Activated CD8-positive, alpha-beta T cell treated with anti-CD3 and anti-CD28 coated beads for 36 hours (primary cell): ENCODE measurements at regions not wholly inside any gene's neighbourhood (a gene's known extent, or its start where the extent isn't known, plus 50 kb on each side); places are given as distances from the start of the nearest gene placed in this dataset.

Experiments used
- ATAC-seq: fragments of 200-7000 bp; cut with Tn5 transposase; one replicate; pipeline ENCODE4 v1.10.0; 2021; ENCODE audit warnings: mild to moderate bottlenecking, moderate library complexity
- CTCF ChIA-PET: fragments of 350-600 bp; sonication (Branson Sonifier 250); formaldehyde crosslinking; loops from one replicate; lab custom pipeline; 2021; ENCODE audit warnings: antibody characterized with exemption; lab: Charles Lee
- POLR2A ChIA-PET: fragments of 350-600 bp; sonication (Branson Sonifier 250); formaldehyde crosslinking; loops from one replicate; lab custom pipeline; 2021; ENCODE audit warnings: antibody characterized with exemption; lab: Charles Lee
- DNase-seq: peaks from one replicate; pipeline ENCODE4 v3.0.0-alpha.2; 2020
- H3K27ac Mint-ChIP-seq: one replicate; pipeline ENCODE4 v1.8.0; 2021; ENCODE audit warnings: mild to moderate bottlenecking, mixed read lengths
- H3K27me3 Mint-ChIP-seq: one replicate; pipeline ENCODE4 v1.8.0; 2021; ENCODE audit warnings: mixed read lengths
- H3K36me3 Mint-ChIP-seq: one replicate; pipeline ENCODE4 v1.8.0; 2021; ENCODE audit warnings: low read depth, mixed read lengths
- H3K4me1 Mint-ChIP-seq: one replicate; pipeline ENCODE4 v1.8.0; 2021; ENCODE audit warnings: low read depth, mixed read lengths
- H3K4me3 Mint-ChIP-seq: one replicate; pipeline ENCODE4 v1.8.0; 2021; ENCODE audit warnings: mild to moderate bottlenecking, moderate library complexity, mixed read lengths
- H3K9me3 Mint-ChIP-seq: one replicate; pipeline ENCODE4 v1.8.0; 2021; ENCODE audit warnings: mixed read lengths
- intact Hi-C: fragments of 100-400 bp; cut with micrococcal nuclease; formaldehyde crosslinking; loops from one replicate; pipeline ENCODE4 v1.10.0; 2022
- TF ChIP-seq, protein P1 (sequence below): fragments of 200-600 bp; IDR thresholded peaks from one replicate; pipeline ENCODE4 v1.8.0; 2022; ENCODE audit warnings: antibody characterized with exemption, mild to moderate bottlenecking

DNA sequence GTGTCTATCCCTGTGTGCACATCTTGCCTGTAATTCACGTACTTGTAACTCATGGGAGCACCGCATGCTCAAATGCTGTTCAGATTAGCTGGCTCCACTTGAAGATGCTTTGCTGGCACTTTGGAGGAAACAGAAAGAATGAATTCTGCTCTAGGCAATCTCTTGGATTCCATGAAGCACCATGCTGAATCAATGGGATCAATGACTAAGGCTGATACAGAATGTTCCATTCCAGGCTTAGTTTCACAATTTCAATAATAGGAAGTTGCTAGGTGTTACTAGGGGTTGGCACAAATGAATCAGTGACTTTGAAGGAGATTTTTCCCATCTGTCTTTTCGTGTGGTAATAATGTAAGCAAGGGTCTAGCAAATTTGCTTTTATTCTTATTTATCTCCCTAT lies 328.8 kb downstream of the OSR1 start:
- TF ChIP-seq, protein P1, sequence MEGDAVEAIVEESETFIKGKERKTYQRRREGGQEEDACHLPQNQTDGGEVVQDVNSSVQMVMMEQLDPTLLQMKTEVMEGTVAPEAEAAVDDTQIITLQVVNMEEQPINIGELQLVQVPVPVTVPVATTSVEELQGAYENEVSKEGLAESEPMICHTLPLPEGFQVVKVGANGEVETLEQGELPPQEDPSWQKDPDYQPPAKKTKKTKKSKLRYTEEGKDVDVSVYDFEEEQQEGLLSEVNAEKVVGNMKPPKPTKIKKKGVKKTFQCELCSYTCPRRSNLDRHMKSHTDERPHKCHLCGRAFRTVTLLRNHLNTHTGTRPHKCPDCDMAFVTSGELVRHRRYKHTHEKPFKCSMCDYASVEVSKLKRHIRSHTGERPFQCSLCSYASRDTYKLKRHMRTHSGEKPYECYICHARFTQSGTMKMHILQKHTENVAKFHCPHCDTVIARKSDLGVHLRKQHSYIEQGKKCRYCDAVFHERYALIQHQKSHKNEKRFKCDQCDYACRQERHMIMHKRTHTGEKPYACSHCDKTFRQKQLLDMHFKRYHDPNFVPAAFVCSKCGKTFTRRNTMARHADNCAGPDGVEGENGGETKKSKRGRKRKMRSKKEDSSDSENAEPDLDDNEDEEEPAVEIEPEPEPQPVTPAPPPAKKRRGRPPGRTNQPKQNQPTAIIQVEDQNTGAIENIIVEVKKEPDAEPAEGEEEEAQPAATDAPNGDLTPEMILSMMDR: no peak
- ATAC-seq (no peak), DNase-seq (no peak)
- no peak overlapping the region for H3K27ac Mint-ChIP-seq
- no peaks in the 10 kb centered on the region for H3K9me3 Mint-ChIP-seq
- no peaks in the 10 kb centered on the region for H3K4me1 Mint-ChIP-seq
- H3K27me3 Mint-ChIP-seq: no peaks in the 10 kb centered on the region
- intact Hi-C loops: no loop called here
- no peaks in the 10 kb centered on the region for H3K36me3 Mint-ChIP-seq
- CTCF ChIA-PET: no interaction called here
- POLR2A ChIA-PET: no interaction called here
- H3K4me3 Mint-ChIP-seq: no peak overlapping the region

GRCh38 chr2:19028587-19029375 lies 329.6 kb downstream of the OSR1 start:
- intact Hi-C loops: no loop called here
- Mint-ChIP-seq H3K4me1 (no peaks in the 10 kb centered on the region), H3K9me3 (no peaks in the 10 kb centered on the region), H3K4me3 (no peak overlapping the region), H3K27me3 (no peaks in the 10 kb centered on the region), H3K36me3 (no peaks in the 10 kb centered on the region), H3K27ac (no peak overlapping the region)
- TF ChIP-seq, protein P1: no peak
- no peak for ATAC-seq
- no peak for DNase-seq
- ChIA-PET POLR2A (no interaction called here), CTCF (no interaction called here)

- DNase-seq: no peak
These were observed 330.8 kb downstream of the OSR1 start for GRCh38 chr2:19027626-19028025.

GRCh38 chr2:19026261-19026660 lies 332.2 kb downstream of the OSR1 start:
- ChIA-PET CTCF (no interaction called here), POLR2A (no interaction called here)
- H3K27me3 Mint-ChIP-seq: no peaks in the 10 kb centered on the region
- no peaks in the 10 kb centered on the region for H3K4me1 Mint-ChIP-seq
- TF ChIP-seq, protein P1: no peak
- H3K4me3 Mint-ChIP-seq: no peak overlapping the region
- DNase-seq: no peak
- no peak overlapping the region for H3K27ac Mint-ChIP-seq
- ATAC-seq: no peak
- H3K36me3 Mint-ChIP-seq: no peaks in the 10 kb centered on the region
- H3K9me3 Mint-ChIP-seq: no peaks in the 10 kb centered on the region
- intact Hi-C loops: no loop called here

More at GRCh38 chr2:19027626-19028025, 330.8 kb downstream of the OSR1 start:
- TF ChIP-seq, protein P1: no peak
- intact Hi-C loops: no loop called here
- H3K4me1 Mint-ChIP-seq: no peaks in the 10 kb centered on the region
- no peak overlapping the region for H3K27ac Mint-ChIP-seq
- H3K36me3 Mint-ChIP-seq: no peaks in the 10 kb centered on the region
- no peaks in the 10 kb centered on the region for H3K9me3 Mint-ChIP-seq
- H3K27me3 Mint-ChIP-seq: no peaks in the 10 kb centered on the region
- H3K4me3 Mint-ChIP-seq: no peak overlapping the region
- ChIA-PET CTCF (no interaction called here), POLR2A (no interaction called here)
- no peak for ATAC-seq

GRCh38 chr2:19022334-19022733 lies 336.1 kb downstream of the OSR1 start:
- ChIA-PET POLR2A (interaction anchor here (0.7 kb wide), 1 partner anchor 9 kb away, joined by 3 read pairs; no protein-coding TSS in a partner anchor), CTCF (no interaction called here)
- H3K9me3 Mint-ChIP-seq: no peaks in the 10 kb centered on the region
- DNase-seq (no peak), ATAC-seq (no peak)
- no peak overlapping the region for H3K27ac Mint-ChIP-seq
- no peaks in the 10 kb centered on the region for H3K4me1 Mint-ChIP-seq
- H3K36me3 Mint-ChIP-seq: no peaks in the 10 kb centered on the region
- H3K27me3 Mint-ChIP-seq: no peaks in the 10 kb centered on the region
- TF ChIP-seq, protein P1: no peak
- intact Hi-C loops: no loop called here
- H3K4me3 Mint-ChIP-seq: no peak overlapping the region
